Inferior parietal cortex (tissue), 1 donor: ENCODE measurements at regions not wholly inside any gene's neighbourhood (a gene's known extent, or its start where the extent isn't known, plus 50 kb on each side); places are given as distances from the start of the nearest gene placed in this dataset.

Experiments
- DNase-seq: peaks from one replicate; pipeline ENCODE4 v3.0.0-alpha.2; 2016; ENCODE audit errors: extremely low spot score

GRCh38 chr20:40161391-40161790, 527.6 kb downstream of the MAFB start:
- DNase-seq, result no peak

DNA sequence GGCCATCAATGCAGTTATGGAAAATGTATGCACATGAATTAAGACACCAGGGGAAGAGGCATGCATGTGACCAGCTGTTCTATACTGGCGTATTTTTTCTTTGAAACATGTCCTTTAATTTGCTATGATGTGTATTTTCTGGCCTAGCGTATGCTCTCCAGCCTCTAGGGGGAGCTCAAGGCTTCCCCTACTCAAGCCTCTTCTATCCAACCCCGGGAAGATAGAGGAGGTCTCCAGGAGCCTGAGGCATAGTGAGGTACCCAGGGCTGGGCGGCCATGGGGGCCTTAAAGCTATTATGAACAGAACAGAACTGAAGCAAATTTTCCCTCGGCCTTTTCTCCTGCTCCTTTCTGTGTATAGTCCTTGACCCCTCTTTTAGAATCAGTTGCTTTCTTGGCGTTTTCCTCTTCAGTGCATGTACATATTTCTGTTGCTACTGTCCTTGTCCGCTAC, 528.9 kb downstream of the MAFB start:
- DNase-seq, result peak; percentile 57

DNA sequence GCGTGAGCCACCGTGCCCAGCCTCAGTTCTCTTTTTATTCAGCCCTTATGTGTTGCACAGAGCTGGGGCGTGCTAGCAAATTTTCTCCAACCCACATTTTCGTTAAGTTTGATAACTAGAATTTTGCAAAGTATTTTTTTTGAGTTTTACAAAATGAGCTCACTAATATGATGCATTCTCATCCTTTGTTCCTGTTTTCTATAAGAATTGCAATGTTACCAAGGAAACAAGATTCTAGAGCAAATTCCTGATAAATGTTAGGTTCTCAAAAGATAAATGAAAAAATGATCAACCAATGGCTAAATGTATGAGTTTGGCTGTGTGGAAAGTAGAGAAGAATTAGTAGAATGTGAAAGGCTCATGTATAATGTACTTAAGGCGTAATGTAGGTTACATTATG, 529.8 kb downstream of the MAFB start:
- DNase-seq, result no peak

- DNase-seq, result no peak
Measured at GRCh38 chr20:40156600-40157317, 532.3 kb downstream of the MAFB start.

- DNase-seq, result no peak
Measured at GRCh38 chr20:40154514-40154913, 534.5 kb downstream of the MAFB start.

DNA sequence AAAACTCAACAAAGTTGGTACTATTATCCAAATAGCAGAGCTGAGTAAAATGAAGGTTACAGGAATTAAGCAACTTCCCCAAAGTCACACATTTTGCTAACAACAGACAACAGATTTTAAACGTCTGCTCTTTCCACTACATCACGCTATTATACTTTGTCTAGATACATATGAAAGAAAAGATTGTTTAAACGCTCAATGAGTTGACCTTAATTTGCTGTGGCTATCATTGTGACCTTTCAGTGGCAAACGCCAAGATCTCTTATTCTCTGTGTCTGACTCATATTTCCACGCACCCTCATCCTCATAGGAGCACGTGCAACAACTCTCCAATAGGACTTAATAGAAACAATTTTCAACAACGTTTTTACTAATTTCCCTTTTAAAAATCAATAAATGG, 540.1 kb downstream of the MAFB start:
- no peak for DNase-seq

DNA sequence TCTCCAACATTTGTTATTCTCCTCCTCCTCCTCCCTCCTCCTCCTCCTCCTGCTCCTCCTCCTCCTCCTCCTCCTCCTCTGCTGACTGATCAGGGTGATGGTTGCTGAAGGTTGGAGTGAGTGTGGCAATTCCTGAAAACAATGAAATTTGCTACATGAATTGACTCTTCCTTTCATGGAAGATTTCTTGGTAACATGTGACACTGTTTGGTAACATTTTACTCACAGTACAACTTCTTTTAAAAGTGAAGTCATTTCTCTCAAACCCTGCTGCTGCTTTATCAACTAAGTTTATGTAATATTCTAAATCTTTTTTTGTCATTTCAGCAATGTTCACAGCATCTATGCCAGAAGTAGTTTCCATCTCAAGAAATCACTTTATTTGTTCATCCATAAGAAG, 543.0 kb downstream of the MAFB start:
- DNase-seq, result no peak

GRCh38 chr20:40144581-40144980, 544.5 kb downstream of the MAFB start:
- no peak for DNase-seq

- DNase-seq, result no peak
Measured at GRCh38 chr20:40134176-40134575, 554.9 kb downstream of the MAFB start.

DNA sequence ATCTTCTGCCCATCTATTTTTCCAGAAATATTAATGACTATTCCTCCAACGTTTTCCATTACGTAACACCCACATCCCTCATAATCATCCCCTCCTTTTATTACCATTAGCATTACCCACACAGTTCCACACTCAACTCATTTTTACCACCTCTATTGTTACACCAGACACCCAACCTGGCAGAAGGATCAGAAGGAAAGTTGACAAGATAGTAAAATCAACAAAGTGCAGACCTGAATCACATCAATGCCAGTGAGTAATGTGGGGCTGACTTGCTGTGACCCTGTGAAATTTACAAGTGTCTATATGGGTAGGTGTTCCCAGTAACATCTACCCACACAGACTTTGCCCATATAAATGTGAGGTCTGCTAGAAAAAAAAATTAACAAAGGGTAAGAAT, 568.2 kb downstream of the MAFB start:
- no peak for DNase-seq

DNA sequence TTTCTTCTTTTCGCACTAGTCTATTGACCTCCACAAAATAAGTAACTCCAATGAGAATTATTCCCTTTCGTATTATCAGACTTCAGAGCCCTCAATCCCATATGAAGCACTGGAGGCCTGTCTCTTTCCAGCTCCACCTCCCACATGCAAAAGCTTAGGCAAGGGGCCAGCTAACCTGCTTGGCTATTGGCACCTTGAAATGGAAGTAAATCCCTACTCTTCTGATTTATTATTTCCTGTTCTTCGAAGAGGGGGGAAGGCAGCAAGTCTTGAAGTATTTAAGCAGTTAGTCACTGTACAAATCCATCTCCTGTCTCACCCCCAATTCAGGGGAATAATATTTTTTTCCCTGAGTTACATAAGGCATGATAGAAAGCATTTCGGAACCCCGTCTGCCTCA, 577.8 kb downstream of the MAFB start:
- DNase-seq, result no peak

DNA sequence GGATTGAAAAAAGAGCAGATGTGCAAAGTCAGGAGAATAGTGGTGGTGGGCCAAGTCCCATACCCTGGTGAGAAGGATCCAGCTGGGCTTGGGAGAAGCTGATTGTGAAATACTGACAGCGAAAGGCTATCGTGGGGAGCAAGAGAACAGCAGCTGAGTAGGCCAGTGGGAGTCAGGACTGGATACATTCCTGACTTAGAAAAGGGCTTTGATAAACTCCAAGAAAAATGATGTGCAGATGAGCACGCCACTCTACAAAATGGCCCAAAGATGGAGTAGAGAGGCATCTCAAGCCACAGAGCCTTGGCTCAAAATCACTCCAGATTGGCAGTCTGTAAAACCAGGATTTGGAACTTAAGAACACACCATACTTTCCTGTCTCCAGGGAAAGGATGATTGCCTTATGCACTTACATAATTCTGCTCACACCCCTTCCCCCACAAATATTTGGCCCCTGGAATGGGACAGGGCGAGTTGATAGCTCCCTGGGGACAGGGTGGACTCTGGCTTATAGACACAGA, 578.7 kb downstream of the MAFB start:
- DNase-seq, result no peak

DNA sequence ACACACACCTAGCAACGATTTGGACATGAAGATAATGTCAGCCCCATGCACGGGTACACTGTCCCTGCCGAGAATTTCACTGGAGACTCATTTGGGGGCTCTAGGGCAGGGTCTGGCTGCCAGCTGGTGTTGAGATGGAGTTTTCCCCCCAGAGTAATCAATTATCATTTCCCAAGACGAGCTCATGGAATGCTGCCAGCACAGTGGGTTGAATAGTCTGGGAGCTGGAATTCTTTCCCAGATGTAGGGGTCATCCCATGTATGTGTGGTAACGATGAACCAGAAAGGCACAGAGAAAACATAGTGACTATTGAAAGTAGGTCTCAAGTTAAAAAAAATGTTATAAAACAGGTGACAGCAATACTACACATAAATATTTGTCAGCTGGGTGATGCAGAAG, 579.9 kb downstream of the MAFB start:
- no peak for DNase-seq

GRCh38 chr20:40108321-40108720, 580.7 kb downstream of the MAFB start:
- DNase-seq, result no peak

GRCh38 chr20:40104959-40105358, 584.1 kb downstream of the MAFB start:
- DNase-seq, result no peak

DNA sequence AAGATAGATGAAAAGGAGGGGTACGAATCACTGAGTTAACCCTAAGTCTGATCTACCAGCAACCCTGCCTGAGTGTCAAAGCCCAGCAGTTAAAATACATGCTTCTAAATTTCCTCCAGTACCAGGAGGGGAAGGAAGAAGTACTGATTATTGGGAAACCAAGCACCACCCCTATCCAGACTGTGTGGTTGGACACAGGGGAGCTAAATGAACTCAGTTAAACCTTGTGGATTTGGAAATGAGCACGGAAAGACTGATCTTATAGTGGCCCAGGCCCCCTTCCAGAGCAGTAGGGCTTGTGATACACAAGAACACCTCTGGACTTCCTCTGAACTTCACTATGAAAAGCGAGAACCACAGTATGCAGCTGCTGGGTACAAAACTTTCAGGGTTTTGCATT, 585.6 kb downstream of the MAFB start:
- no peak for DNase-seq

GRCh38 chr20:40101560-40101959, 587.5 kb downstream of the MAFB start:
- no peak for DNase-seq

- no peak for DNase-seq
Measured at GRCh38 chr20:40100261-40100660, 588.8 kb downstream of the MAFB start.

- DNase-seq, result no peak
Measured at GRCh38 chr20:40090236-40090635, 598.8 kb downstream of the MAFB start.

GRCh38 chr20:40087496-40087895, 601.5 kb downstream of the MAFB start:
- no peak for DNase-seq

DNA sequence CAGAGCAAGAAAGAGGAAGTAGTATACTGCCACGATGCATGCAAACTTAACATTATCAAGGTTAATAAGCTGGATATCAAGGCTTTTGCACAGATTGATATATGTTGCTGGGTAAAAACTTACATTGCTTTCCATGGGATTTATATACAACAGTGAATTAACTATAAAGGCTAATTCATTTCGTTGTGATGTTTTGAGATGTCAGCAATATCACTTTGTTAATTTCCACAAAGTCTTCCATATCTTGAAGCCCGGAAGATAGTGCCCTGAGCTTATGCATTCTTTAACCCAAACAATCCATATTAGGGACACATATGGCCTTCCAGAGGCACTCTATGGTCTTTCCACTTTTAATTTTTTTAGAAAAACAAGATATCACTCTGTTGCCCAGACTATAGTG, 603.5 kb downstream of the MAFB start:
- no peak for DNase-seq

DNA sequence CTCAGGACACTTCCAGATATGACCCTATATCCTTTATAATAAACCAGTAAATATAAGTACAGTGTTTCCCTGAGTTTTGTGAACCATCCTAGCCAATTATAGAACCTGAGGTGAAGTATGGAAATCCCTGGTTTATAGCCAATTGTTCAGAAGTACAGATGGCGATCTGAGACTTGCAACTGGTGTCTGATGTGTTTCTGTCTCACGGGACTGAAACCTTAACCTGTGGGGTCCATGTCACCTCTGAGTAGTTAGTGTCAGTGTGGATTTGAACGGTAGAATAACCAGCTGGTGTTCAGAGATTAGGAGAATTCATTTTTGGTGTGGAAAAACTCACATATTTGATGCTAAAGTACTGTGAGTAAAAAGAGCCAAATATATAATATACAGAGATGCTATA, 606.6 kb downstream of the MAFB start:
- no peak for DNase-seq

DNA sequence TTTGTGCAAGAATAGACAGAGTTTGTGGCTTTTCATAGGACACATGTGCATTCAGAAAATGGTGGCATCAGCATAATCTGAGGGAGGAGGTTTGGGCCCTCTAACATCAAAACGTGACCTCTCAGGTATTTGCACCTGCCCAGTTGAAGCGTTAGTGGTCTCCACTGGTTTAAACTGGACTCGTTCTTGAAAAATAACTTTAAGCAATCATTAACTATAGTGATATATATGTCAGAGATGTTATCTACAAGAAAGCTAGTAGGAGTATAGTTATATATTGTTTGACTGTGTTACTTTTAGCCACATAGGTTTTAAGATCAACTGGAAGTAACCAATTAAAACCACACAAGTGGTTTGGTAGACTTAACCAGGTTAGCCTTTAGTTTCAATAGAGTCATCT, 607.4 kb downstream of the MAFB start:
- DNase-seq, result no peak
